RWPE1 (cell line): ENCODE measurements at regions not wholly inside any gene's neighbourhood (a gene's known extent, or its start where the extent isn't known, plus 50 kb on each side); places are given as distances from the start of the nearest gene placed in this dataset.

ENCODE experiments used
- CTCF ChIA-PET: fragments of 350-600 bp; sonication (Branson Sonifier 250); formaldehyde crosslinking; extraction: SDS; loops from one replicate; lab custom pipeline; 2021; lab: Yijun Ruan, JAX
- POLR2A ChIA-PET: fragments of 400-600 bp; formaldehyde crosslinking; extraction: SDS; loops from one replicate; lab custom pipeline; 2020; ENCODE audit warnings: antibody characterized with exemption; ENCODE audit not compliant: low non-redundant PET; lab: Yijun Ruan, JAX
- DNase-seq: peaks from one replicate; pipeline ENCODE4 v3.0.0; 2012; ENCODE audit warnings: low spot score
- H3K27ac ChIP-seq: fragments of 450-650 bp; 2 replicates; pipeline ENCODE4 v1.5.1; 2017
- TF ChIP-seq, protein P1 (sequence below): fragments of 450-650 bp; conservative IDR thresholded peaks from 2 replicates; pipeline ENCODE4 v1.5.1; 2017; ENCODE audit warnings: low read depth, mild to moderate bottlenecking

DNA sequence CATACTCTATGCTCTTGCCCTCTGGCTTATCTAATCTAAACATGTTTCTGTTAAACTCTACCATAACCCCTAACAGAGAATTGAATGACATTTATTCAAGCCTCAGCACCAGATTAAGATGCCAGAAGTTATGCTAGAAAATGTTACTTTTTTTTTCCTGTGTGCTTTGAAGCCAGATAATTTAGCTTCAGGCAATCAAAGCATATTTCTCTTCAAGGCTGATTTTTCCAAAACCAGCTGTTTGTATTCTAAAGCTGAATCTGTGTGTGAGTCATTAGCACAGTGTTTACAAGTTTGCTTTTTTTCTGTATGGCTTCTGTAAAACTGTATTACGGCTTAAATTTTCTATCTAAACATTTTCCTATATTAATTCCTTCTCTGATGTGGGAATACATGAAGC is 326.1 kb downstream of the FSCB start:
- TF ChIP-seq, protein P1, sequence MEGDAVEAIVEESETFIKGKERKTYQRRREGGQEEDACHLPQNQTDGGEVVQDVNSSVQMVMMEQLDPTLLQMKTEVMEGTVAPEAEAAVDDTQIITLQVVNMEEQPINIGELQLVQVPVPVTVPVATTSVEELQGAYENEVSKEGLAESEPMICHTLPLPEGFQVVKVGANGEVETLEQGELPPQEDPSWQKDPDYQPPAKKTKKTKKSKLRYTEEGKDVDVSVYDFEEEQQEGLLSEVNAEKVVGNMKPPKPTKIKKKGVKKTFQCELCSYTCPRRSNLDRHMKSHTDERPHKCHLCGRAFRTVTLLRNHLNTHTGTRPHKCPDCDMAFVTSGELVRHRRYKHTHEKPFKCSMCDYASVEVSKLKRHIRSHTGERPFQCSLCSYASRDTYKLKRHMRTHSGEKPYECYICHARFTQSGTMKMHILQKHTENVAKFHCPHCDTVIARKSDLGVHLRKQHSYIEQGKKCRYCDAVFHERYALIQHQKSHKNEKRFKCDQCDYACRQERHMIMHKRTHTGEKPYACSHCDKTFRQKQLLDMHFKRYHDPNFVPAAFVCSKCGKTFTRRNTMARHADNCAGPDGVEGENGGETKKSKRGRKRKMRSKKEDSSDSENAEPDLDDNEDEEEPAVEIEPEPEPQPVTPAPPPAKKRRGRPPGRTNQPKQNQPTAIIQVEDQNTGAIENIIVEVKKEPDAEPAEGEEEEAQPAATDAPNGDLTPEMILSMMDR, result no peak
- POLR2A ChIA-PET, result no interaction called here
- DNase-seq, result no peak
- H3K27ac ChIP-seq, result no peak overlapping the region
- CTCF ChIA-PET, result no interaction called here

DNA sequence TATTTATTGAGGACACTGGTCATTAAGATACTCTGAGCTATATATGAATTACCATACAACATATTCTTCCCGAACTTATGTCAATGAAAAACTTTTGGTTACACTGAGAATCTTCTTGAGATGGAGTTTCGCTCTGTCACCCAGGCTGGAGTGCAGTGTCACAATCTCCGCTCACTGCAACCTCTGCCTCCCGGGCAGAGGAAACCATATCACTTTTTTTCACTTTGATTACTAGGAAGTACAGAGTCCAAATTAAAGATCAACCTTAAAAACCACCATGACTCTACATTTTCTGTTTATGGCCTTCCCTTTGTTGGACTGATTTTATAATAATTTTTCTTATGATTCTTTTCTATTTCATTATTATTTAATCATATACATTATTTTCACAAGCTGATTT is 336.5 kb downstream of the FSCB start:
- no peak for DNase-seq
- CTCF ChIA-PET, result interaction anchor here (0.6 to 0.7 kb wide), 2 partner anchors 8 to 419 kb away, joined by 4 to 5 read pairs; no protein-coding TSS in a partner anchor
- TF ChIP-seq, protein P1, result no peak
- POLR2A ChIA-PET, result no interaction called here
- H3K27ac ChIP-seq, result no peak overlapping the region

DNA sequence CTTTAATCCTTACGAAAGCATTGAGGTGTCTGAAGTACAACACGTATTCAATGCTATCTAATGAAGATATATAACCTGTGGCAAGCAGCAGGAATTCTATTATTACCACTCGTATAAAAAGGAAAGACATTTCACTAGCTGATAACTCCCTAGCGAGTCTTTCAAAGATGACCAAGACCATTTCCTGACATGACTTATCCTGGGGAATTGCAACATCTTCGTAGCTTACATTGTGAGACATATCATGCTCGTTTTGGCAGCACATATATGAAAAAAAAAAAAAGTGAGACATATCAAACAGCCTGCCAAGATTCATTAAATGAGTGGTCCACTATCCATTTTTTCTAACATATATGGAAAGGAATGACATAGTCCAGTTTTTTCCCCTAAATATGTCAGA is 337.0 kb downstream of the FSCB start:
- CTCF ChIA-PET, result interaction anchor here (0.7 kb wide), 1 partner anchor 8 kb away, joined by 5 read pairs; no protein-coding TSS in a partner anchor
- DNase-seq, result no peak
- POLR2A ChIA-PET, result no interaction called here
- H3K27ac ChIP-seq, result no peak overlapping the region
- TF ChIP-seq, protein P1, result no peak

DNA sequence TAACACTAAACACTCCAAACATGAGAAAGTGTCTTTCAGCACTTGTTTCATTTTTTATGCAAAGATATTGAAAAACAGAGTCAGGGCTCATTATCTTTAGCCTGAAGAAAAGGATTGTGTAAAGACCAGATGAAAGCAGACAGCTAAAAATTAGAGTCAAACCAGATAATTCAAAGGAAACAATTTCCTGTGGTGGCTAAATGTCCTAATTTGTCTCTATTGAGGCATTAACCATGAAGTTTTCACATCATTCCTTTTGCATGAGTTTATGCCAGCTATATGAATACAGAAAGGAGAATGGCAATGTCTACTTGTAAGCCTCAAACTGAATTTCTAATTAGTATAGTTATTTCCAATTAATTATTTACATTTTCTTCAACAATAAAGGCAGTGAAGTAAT is 338.5 kb downstream of the FSCB start:
- ChIA-PET POLR2A (no interaction called here), CTCF (no interaction called here)
- TF ChIP-seq, protein P1, result no peak
- H3K27ac ChIP-seq, result no peak overlapping the region
- no peak for DNase-seq

DNA sequence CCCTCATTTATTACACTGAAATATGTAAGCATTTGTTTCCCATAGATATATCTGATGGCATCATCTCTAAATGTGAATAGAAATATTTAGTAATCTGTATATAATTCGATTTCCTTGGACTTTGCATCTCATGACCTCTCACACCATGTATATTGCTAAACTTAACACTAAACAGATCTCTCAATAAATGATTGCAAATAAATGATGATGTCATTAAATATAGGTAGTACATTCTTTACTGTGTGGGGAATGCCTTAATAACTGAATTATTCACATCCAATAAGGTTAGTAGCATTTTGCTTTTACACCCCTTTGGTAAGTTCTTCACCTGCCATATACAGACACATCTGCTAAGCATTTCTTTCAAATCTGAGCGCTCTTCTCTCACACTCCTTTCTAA is 340.5 kb downstream of the FSCB start:
- ChIA-PET POLR2A (no interaction called here), CTCF (no interaction called here)
- H3K27ac ChIP-seq, result no peak overlapping the region
- DNase-seq, result no peak
- TF ChIP-seq, protein P1, result no peak

DNA sequence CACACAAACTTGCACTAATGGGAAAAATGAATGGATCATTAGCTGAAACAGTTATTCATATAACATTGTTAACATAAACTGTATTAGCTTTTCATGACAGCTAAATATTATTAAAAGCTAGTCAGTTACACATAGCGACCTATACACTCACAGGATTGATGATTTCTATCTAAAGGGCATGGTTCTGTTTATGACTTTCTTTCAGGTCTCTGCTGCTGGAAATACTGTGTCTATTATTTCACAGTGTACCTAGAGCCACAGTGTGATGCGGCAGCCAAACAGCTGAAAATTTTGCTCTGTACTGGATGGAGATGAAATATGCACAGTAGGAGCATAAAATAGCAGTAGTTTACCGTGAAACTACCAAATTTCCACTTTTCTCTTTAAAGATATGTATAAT is 341.1 kb downstream of the FSCB start:
- no peak overlapping the region for H3K27ac ChIP-seq
- no peak for DNase-seq
- ChIA-PET POLR2A (no interaction called here), CTCF (no interaction called here)
- TF ChIP-seq, protein P1, result no peak
